ENCODE measurements at regions not wholly inside any gene's neighbourhood (a gene's known extent, or its start where the extent isn't known, plus 50 kb on each side); places are given as distances from the start of the nearest gene placed in this dataset.

GRCh38 chr6:139666284-139666683, 291.8 kb upstream of the CITED2 start:
- no peak for DNase-seq

GRCh38 chr6:139663996-139664395, 289.5 kb upstream of the CITED2 start:
- no peak for DNase-seq

GRCh38 chr6:139659711-139660110, 285.3 kb upstream of the CITED2 start:
- no peak for DNase-seq

GRCh38 chr6:139659196-139659595, 284.7 kb upstream of the CITED2 start:
- no peak for DNase-seq

- DNase-seq, result no peak
These were observed 282.7 kb upstream of the CITED2 start for GRCh38 chr6:139657119-139657518.

GRCh38 chr6:139655783-139656705, 281.6 kb upstream of the CITED2 start:
- DNase-seq, result no peak

GRCh38 chr6:139654888-139655782, 280.7 kb upstream of the CITED2 start:
- DNase-seq, result no peak

GRCh38 chr6:139654309-139654708, 279.9 kb upstream of the CITED2 start:
- DNase-seq, result no peak

GRCh38 chr6:139653111-139653510, 278.7 kb upstream of the CITED2 start:
- no peak for DNase-seq

GRCh38 chr6:139650941-139651340, 276.5 kb upstream of the CITED2 start:
- no peak for DNase-seq

GRCh38 chr6:139649732-139650131, 275.3 kb upstream of the CITED2 start:
- DNase-seq, result no peak

- no peak for DNase-seq
These were observed 274.7 kb upstream of the CITED2 start for GRCh38 chr6:139649128-139649527.

GRCh38 chr6:139648430-139649000, 274.1 kb upstream of the CITED2 start:
- DNase-seq, result no peak

GRCh38 chr6:139647841-139648240, 273.4 kb upstream of the CITED2 start:
- DNase-seq, result no peak

GRCh38 chr6:139647016-139647415, 272.6 kb upstream of the CITED2 start:
- DNase-seq, result no peak

GRCh38 chr6:139644821-139645220, 270.4 kb upstream of the CITED2 start:
- DNase-seq, result no peak

GRCh38 chr6:139643986-139644385, 269.5 kb upstream of the CITED2 start:
- no peak for DNase-seq

GRCh38 chr6:139642346-139642745, 267.9 kb upstream of the CITED2 start:
- no peak for DNase-seq

GRCh38 chr6:139641376-139641775, 266.9 kb upstream of the CITED2 start:
- no peak for DNase-seq

GRCh38 chr6:139640921-139641320, 266.5 kb upstream of the CITED2 start:
- no peak for DNase-seq

GRCh38 chr6:139640448-139640847, 266.0 kb upstream of the CITED2 start:
- DNase-seq, result no peak

- DNase-seq, result no peak
These were observed 265.1 kb upstream of the CITED2 start for GRCh38 chr6:139639507-139639906.

GRCh38 chr6:139638179-139638941, 263.9 kb upstream of the CITED2 start:
- DNase-seq, result no peak
